ENCODE measurements at regions not wholly inside any gene's neighbourhood (a gene's known extent, or its start where the extent isn't known, plus 50 kb on each side); places are given as distances from the start of the nearest gene placed in this dataset.

GRCh38 chr18:59059140-59059539 lies 80.5 kb upstream of the SEC11C start:
- no peak for DNase-seq

GRCh38 chr18:59060551-59060950 lies 79.1 kb upstream of the SEC11C start:
- DNase-seq: no peak

GRCh38 chr18:59061914-59062642 lies 77.6 kb upstream of the SEC11C start:
- DNase-seq: no peak

- DNase-seq: no peak
Observed at GRCh38 chr18:59062643-59063006, 77.1 kb upstream of the SEC11C start.

GRCh38 chr18:59063300-59063906 lies 76.3 kb upstream of the SEC11C start:
- DNase-seq: peak; percentile 85

- no peak for DNase-seq
Observed at GRCh38 chr18:59063912-59064311, 75.8 kb upstream of the SEC11C start.

- peak; percentile 89 for DNase-seq
Observed at GRCh38 chr18:59065684-59066083, 74.0 kb upstream of the SEC11C start.

- no peak for DNase-seq
Observed at GRCh38 chr18:59067873-59068272, 71.8 kb upstream of the SEC11C start.

- DNase-seq: no peak
Observed at GRCh38 chr18:59068276-59069071, 71.2 kb upstream of the SEC11C start.

- peak; percentile 74 for DNase-seq
Observed at GRCh38 chr18:59070181-59070912, 69.3 kb upstream of the SEC11C start.

- DNase-seq: no peak
Observed at GRCh38 chr18:59072727-59073421, 66.8 kb upstream of the SEC11C start.

GRCh38 chr18:59075923-59076322 lies 63.8 kb upstream of the SEC11C start:
- DNase-seq: no peak

GRCh38 chr18:59079264-59079663 lies 60.4 kb upstream of the SEC11C start:
- no peak for DNase-seq

GRCh38 chr18:59079687-59080501 lies 59.8 kb upstream of the SEC11C start:
- peak; percentile 64 for DNase-seq

GRCh38 chr18:59083136-59083818 lies 56.4 kb upstream of the SEC11C start:
- no peak for DNase-seq

- DNase-seq: peak; percentile 28
Observed at GRCh38 chr18:59085126-59085794, 54.4 kb upstream of the SEC11C start.

GRCh38 chr18:59085797-59086196 lies 53.9 kb upstream of the SEC11C start:
- no peak for DNase-seq

GRCh38 chr18:59086522-59086921 lies 53.2 kb upstream of the SEC11C start:
- DNase-seq: no peak

- DNase-seq: no peak
Observed at GRCh38 chr18:59087391-59087790, 52.3 kb upstream of the SEC11C start.
